GM12878 (cell line): ENCODE measurements at regions not wholly inside any gene's neighbourhood (a gene's known extent, or its start where the extent isn't known, plus 50 kb on each side); places are given as distances from the start of the nearest gene placed in this dataset.

ENCODE experiments used
- ATAC-seq: fragments of 200-7000 bp; cut with Tn5 transposase; 3 replicates; pipeline ENCODE4 v1.9.1; 2020; ENCODE audit warnings: mild to moderate bottlenecking, moderate library complexity
- BruUV-seq: library from RNA; stranded (reverse); fragments of 400-500 nt; replicated peaks from 2 replicates; lab custom pipeline; 2021; lab: Mats Ljungman, UMichigan
- CTCF ChIA-PET: fragments of 300-600 bp; sonication (Branson Sonifier 250); formaldehyde crosslinking; extraction: SDS; loops from one replicate; lab custom pipeline; 2021; ENCODE audit warnings: inconsistent platforms; lab: Yijun Ruan, JAX
- POLR2A ChIA-PET: fragments of 350-600 bp; formaldehyde crosslinking; extraction: SDS; loops from one replicate; lab custom pipeline; 2021; ENCODE audit warnings: inconsistent platforms; lab: Charles Lee
- RAD21 ChIA-PET: fragments of 300-600 bp; sonication (Branson Sonifier 250); formaldehyde crosslinking; loops from one replicate; lab custom pipeline; 2023; ENCODE audit warnings: antibody characterized with exemption; ENCODE audit not compliant: unreplicated experiment; lab: Charles Lee
- SMC1A ChIA-PET: fragments of 300-600 bp; sonication (Branson Sonifier 250); formaldehyde crosslinking; loops from one replicate; lab custom pipeline; 2023; ENCODE audit not compliant: unreplicated experiment, uncharacterized antibody; lab: Charles Lee
- DNase-seq: peaks from one replicate; pipeline ENCODE4 v3.0.0-alpha.2; 2011; ENCODE audit warnings: low read depth, low spot score
- FAIRE-seq: peaks from 3 replicates; lab custom pipeline; 2011; peaks lifted over from hg19 to GRCh38; lab: Jason Lieb, UNC
- H2AFZ ChIP-seq: 2 replicates; pipeline ENCODE4 v1.6.0; 2011; ENCODE audit warnings: low read depth, low read length, control low read depth; ENCODE audit not compliant: control insufficient read depth
- H3K27ac ChIP-seq: 2 replicates; pipeline ENCODE4 v1.5.1; 2011; ENCODE audit warnings: control low read depth; ENCODE audit not compliant: control insufficient read depth, insufficient read depth
- H3K27me3 ChIP-seq, 2 experiments: replicated peaks in 1 of 2; 2 replicates each; pipeline versions ENCODE4 v1.6.0 to v1.6.1; 2011; ENCODE audit warnings: low read length in 1 of 2; ENCODE audit not compliant: control insufficient read depth in 2 of 2, insufficient read depth in 2 of 2
- H3K36me3 ChIP-seq, 2 experiments: 2 replicates each; pipeline ENCODE4 v1.5.1; 2011; ENCODE audit warnings: low read length in 1 of 2; ENCODE audit not compliant: control insufficient read depth in 2 of 2, insufficient read depth in 2 of 2
- H3K4me1 ChIP-seq: 2 replicates; pipeline ENCODE4 v1.6.1; 2011; ENCODE audit warnings: mild to moderate bottlenecking, low read length, moderate library complexity, mixed read lengths; ENCODE audit not compliant: control insufficient read depth, insufficient read depth
- H3K4me2 ChIP-seq: 2 replicates; pipeline ENCODE4 v1.6.0; 2011; ENCODE audit warnings: control low read depth; ENCODE audit not compliant: control insufficient read depth, insufficient read depth
- H3K4me3 ChIP-seq: fragments of 200-600 bp; sonication (generic); 2 replicates; pipeline ENCODE4 v1.5.1; 2016
- H3K79me2 ChIP-seq: 2 replicates; pipeline ENCODE4 v1.6.0; 2011; ENCODE audit warnings: low read length; ENCODE audit not compliant: control insufficient read depth, insufficient read depth
- H3K9ac ChIP-seq: 2 replicates; pipeline ENCODE4 v1.8.0; 2011; ENCODE audit warnings: low read length, control low read depth, mixed read lengths; ENCODE audit not compliant: control insufficient read depth, insufficient read depth
- H3K9me3 ChIP-seq: replicated peaks from 3 replicates; pipeline ENCODE4 v1.5.1; 2011; ENCODE audit warnings: mild to moderate bottlenecking, low read length; ENCODE audit not compliant: control insufficient read depth, insufficient read depth
- H4K20me1 ChIP-seq: 2 replicates; pipeline ENCODE4 v1.6.0; 2011; ENCODE audit not compliant: control insufficient read depth, insufficient read depth
- ATF7 ChIP-seq: fragments of 450-650 bp; IDR thresholded peaks from 2 replicates; pipeline ENCODE4 v1.6.1; 2016; ENCODE audit warnings: low read depth, mild to moderate bottlenecking
- BACH1 ChIP-seq: fragments of 450-650 bp; IDR thresholded peaks from 2 replicates; pipeline ENCODE4 v1.6.1; 2017; ENCODE audit warnings: mild to moderate bottlenecking, borderline replicate concordance
- CEBPB ChIP-seq, 2 experiments: fragments of 150-350 bp in 1 of 2; IDR thresholded peaks; 2 replicates each; pipeline ENCODE4 v1.6.1; 2012 to 2014; ENCODE audit warnings: low read depth in 2 of 2, low read length in 2 of 2, borderline replicate concordance in 1 of 2, inconsistent platforms in 1 of 2
- EED ChIP-seq: sonication (generic); IDR thresholded peaks from 2 replicates; pipeline ENCODE4 v1.6.1; 2016; ENCODE audit warnings: antibody characterized with exemption, low read depth
- FOS ChIP-seq: IDR thresholded peaks from 3 replicates; pipeline ENCODE4 v1.6.1; 2011; ENCODE audit warnings: borderline replicate concordance; ENCODE audit not compliant: insufficient read length; ENCODE audit errors: extremely low read depth
- FOXK2 ChIP-seq: fragments of 450-650 bp; IDR thresholded peaks from 2 replicates; pipeline ENCODE4 v1.6.1; 2017; ENCODE audit warnings: mild to moderate bottlenecking, moderate library complexity
- HCFC1 ChIP-seq: fragments of 150-350 bp; IDR thresholded peaks from 2 replicates; pipeline ENCODE4 v1.6.1; 2014; ENCODE audit warnings: low read length
- KAT2A ChIP-seq: conservative IDR thresholded peaks from 2 replicates; pipeline ENCODE4 v1.6.1; 2011; ENCODE audit warnings: low read depth, low read length; ENCODE audit not compliant: control insufficient read depth
- KDM1A ChIP-seq: fragments of 200-600 bp; sonication (generic); IDR thresholded peaks from 2 replicates; pipeline ENCODE4 v1.6.1; 2016; ENCODE audit warnings: borderline replicate concordance
- MEF2B ChIP-seq: fragments of 450-650 bp; IDR thresholded peaks from 2 replicates; pipeline ENCODE4 v1.6.1; 2018; ENCODE audit warnings: mild to moderate bottlenecking, moderate library complexity; ENCODE audit not compliant: partially characterized antibody, poor library complexity, severe bottlenecking
- MYC ChIP-seq: IDR thresholded peaks from 2 replicates; pipeline ENCODE4 v1.6.1; 2011; ENCODE audit warnings: mild to moderate bottlenecking, low read length, moderate library complexity, inconsistent platforms; ENCODE audit not compliant: insufficient read depth, insufficient replicate concordance, insufficient read length, severe bottlenecking
- RBBP5 ChIP-seq: fragments of 200-600 bp; sonication (generic); conservative IDR thresholded peaks from 2 replicates; pipeline ENCODE4 v1.6.1; 2016
- SMAD5 ChIP-seq: IDR thresholded peaks from 2 replicates; pipeline ENCODE4 v1.6.1; 2016; ENCODE audit warnings: antibody characterized with exemption, low read depth
- ZBED1 ChIP-seq: IDR thresholded peaks from 2 replicates; pipeline ENCODE4 v1.6.1; 2016; ENCODE audit warnings: borderline replicate concordance
- ZNF207 ChIP-seq: fragments of 450-650 bp; IDR thresholded peaks from 2 replicates; pipeline ENCODE4 v1.6.1; 2014; ENCODE audit warnings: antibody characterized with exemption, mild to moderate bottlenecking, borderline replicate concordance
- ZNF384 ChIP-seq: IDR thresholded peaks from 2 replicates; pipeline ENCODE4 v1.6.1; 2012; ENCODE audit warnings: low read depth, mild to moderate bottlenecking, low read length, improper control_type of control experiment, borderline replicate concordance
- ZSCAN29 ChIP-seq: fragments of 450-650 bp; IDR thresholded peaks from 2 replicates; pipeline ENCODE4 v1.6.1; 2017; ENCODE audit warnings: mild to moderate bottlenecking, moderate library complexity
- ZZZ3 ChIP-seq: IDR thresholded peaks from 2 replicates; pipeline ENCODE4 v1.6.1; 2011; ENCODE audit warnings: low read depth; ENCODE audit not compliant: control insufficient read depth, insufficient read length
- WGBS: methylation state at CpG from one replicate; pipeline ENCODE4 v1.1.6; 2016; ENCODE audit warnings: low lambda C conversion rate; ENCODE audit not compliant: insufficient replicate concordance, insufficient coverage; ENCODE audit errors: missing lambda C conversion rate; 5-methylcytosine and 5-hydroxymethylcytosine counted together
- in situ Hi-C: fragments of 300-500 bp; cut with MboI; formaldehyde crosslinking; loops from 9 replicates; pipeline ENCODE4 v1.14.3; 2018; ENCODE audit warnings: mixed read lengths
- intact Hi-C: fragments of 100-400 bp; cut with micrococcal nuclease; formaldehyde crosslinking; loops from one replicate; pipeline ENCODE4 v1.14.2; 2022; ENCODE audit not compliant: unreplicated experiment
- TF ChIP-seq, protein P1 (sequence below): fragments of 450-650 bp; formaldehyde crosslinking; IDR thresholded peaks from 2 replicates; pipeline ENCODE4 v1.4.0; 2020; ENCODE audit warnings: mild to moderate bottlenecking, moderate library complexity
- TF ChIP-seq, protein P2 (sequence below): fragments of 450-650 bp; IDR thresholded peaks from 2 replicates; pipeline ENCODE4 v1.6.1; 2017; ENCODE audit warnings: mild to moderate bottlenecking, low read depth, inconsistent platforms; ENCODE audit not compliant: poor library complexity, severe bottlenecking

DNA sequence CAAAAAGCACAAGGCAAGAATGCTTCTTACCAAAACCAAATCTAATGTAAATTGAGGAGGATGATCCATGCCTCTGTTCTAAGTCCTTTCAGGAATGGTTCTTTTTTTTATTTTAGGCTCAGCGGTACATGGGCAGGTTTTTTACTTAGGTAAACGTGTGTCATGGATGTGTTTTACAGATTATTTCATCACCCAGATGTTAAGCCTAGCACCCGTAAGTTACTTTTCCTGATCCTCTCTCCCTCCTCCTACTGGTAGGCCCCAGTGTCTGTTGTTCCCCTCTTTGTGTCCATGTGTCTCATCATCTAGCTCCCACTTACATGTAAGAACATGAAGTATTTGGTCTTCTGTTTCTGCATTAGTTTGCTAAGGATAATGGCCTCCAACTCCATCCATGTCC is 289.2 kb upstream of the THBS1 start:
- H2AFZ ChIP-seq: no peak overlapping the region
- no peaks in the 10 kb centered on the region; the same call in 2 of the 3 replicates for H3K9me3 ChIP-seq
- in situ Hi-C loops (no loop called here), intact Hi-C loops (no loop called here)
- DNase-seq (no peak), ATAC-seq (no peak), FAIRE-seq (no peak)
- H3K4me3 ChIP-seq: no peak overlapping the region
- H4K20me1 ChIP-seq: no peaks in the 10 kb centered on the region
- no peaks in the 10 kb centered on the region for H3K4me1 ChIP-seq
- ChIA-PET POLR2A (no interaction called here), CTCF (interaction anchor here (1.0 kb wide), 1 partner anchor 11 kb away, joined by 3 read pairs; no protein-coding TSS in a partner anchor), RAD21 (no interaction called here), SMC1A (interaction anchor here (0.6 to 0.9 kb wide), 2 partner anchors 17 to 124 kb away, joined by 3 read pairs; no protein-coding TSS in a partner anchor)
- no peaks in the 10 kb centered on the region for H3K79me2 ChIP-seq
- no peak overlapping the region for H3K27ac ChIP-seq
- BruUV-seq: no TSS peak
- no peak for TF ChIP-seq ATF7
- no peak for TF ChIP-seq MEF2B
- TF ChIP-seq ZSCAN29: no peak
- TF ChIP-seq CEBPB (IDR thresholded peaks at IDR 0.05; ENCODE audit: borderline replicate concordance in 1 of 2, low read depth in 2 of 2, low read length in 2 of 2): no peak
- no peak for TF ChIP-seq SMAD5
- TF ChIP-seq, protein P1, sequence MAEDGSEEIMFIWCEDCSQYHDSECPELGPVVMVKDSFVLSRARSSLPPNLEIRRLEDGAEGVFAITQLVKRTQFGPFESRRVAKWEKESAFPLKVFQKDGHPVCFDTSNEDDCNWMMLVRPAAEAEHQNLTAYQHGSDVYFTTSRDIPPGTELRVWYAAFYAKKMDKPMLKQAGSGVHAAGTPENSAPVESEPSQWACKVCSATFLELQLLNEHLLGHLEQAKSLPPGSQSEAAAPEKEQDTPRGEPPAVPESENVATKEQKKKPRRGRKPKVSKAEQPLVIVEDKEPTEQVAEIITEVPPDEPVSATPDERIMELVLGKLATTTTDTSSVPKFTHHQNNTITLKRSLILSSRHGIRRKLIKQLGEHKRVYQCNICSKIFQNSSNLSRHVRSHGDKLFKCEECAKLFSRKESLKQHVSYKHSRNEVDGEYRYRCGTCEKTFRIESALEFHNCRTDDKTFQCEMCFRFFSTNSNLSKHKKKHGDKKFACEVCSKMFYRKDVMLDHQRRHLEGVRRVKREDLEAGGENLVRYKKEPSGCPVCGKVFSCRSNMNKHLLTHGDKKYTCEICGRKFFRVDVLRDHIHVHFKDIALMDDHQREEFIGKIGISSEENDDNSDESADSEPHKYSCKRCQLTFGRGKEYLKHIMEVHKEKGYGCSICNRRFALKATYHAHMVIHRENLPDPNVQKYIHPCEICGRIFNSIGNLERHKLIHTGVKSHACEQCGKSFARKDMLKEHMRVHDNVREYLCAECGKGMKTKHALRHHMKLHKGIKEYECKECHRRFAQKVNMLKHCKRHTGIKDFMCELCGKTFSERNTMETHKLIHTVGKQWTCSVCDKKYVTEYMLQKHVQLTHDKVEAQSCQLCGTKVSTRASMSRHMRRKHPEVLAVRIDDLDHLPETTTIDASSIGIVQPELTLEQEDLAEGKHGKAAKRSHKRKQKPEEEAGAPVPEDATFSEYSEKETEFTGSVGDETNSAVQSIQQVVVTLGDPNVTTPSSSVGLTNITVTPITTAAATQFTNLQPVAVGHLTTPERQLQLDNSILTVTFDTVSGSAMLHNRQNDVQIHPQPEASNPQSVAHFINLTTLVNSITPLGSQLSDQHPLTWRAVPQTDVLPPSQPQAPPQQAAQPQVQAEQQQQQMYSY (CRISPR knock-in tag): no peak
- no peak for TF ChIP-seq ZNF207
- TF ChIP-seq ZNF384: no peak
- no peak for TF ChIP-seq RBBP5
- TF ChIP-seq HCFC1: no peak
- TF ChIP-seq, protein P2, sequence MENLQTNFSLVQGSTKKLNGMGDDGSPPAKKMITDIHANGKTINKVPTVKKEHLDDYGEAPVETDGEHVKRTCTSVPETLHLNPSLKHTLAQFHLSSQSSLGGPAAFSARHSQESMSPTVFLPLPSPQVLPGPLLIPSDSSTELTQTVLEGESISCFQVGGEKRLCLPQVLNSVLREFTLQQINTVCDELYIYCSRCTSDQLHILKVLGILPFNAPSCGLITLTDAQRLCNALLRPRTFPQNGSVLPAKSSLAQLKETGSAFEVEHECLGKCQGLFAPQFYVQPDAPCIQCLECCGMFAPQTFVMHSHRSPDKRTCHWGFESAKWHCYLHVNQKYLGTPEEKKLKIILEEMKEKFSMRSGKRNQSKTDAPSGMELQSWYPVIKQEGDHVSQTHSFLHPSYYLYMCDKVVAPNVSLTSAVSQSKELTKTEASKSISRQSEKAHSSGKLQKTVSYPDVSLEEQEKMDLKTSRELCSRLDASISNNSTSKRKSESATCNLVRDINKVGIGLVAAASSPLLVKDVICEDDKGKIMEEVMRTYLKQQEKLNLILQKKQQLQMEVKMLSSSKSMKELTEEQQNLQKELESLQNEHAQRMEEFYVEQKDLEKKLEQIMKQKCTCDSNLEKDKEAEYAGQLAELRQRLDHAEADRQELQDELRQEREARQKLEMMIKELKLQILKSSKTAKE: no peak
- no peak for TF ChIP-seq FOXK2
- no peak for TF ChIP-seq ZBED1
- no peak for TF ChIP-seq KAT2A
- no peak for TF ChIP-seq MYC
- no peak for TF ChIP-seq KDM1A
- no peak for TF ChIP-seq ZZZ3
- no peak for TF ChIP-seq EED
- no peak for TF ChIP-seq FOS
- no peak for TF ChIP-seq BACH1
- 62% methylated on average over 3 of the region's 3 CpGs for WGBS
- no peaks in the 10 kb centered on the region for H3K27me3 ChIP-seq
- no peaks in the 10 kb centered on the region for H3K36me3 ChIP-seq
- H3K4me2 ChIP-seq: no peak overlapping the region
- no peak overlapping the region for H3K9ac ChIP-seq
